ENCODE measurements at regions not wholly inside any gene's neighbourhood (a gene's known extent, or its start where the extent isn't known, plus 50 kb on each side); places are given as distances from the start of the nearest gene placed in this dataset.

GRCh38 chr4:15139599-15139998, 137.3 kb downstream of the CPEB2 start (continued):
- TF ChIP-seq, protein P1, sequence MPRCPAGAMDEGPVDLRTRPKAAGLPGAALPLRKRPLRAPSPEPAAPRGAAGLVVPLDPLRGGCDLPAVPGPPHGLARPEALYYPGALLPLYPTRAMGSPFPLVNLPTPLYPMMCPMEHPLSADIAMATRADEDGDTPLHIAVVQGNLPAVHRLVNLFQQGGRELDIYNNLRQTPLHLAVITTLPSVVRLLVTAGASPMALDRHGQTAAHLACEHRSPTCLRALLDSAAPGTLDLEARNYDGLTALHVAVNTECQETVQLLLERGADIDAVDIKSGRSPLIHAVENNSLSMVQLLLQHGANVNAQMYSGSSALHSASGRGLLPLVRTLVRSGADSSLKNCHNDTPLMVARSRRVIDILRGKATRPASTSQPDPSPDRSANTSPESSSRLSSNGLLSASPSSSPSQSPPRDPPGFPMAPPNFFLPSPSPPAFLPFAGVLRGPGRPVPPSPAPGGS (IDR thresholded peaks at IDR 0.05; ENCODE audit: borderline replicate concordance, insufficient read depth, low read depth, low read length, poor library complexity, severe bottlenecking), result no peak
- no peak for TF ChIP-seq SUZ12 (IDR thresholded peaks at IDR 0.05; ENCODE audit: unreplicated experiment)
- TF ChIP-seq CBX5 (IDR thresholded peaks at IDR 0.05; ENCODE audit: low read depth), result no peak
- no peak for TF ChIP-seq MYC (IDR thresholded peaks at IDR 0.05; ENCODE audit: insufficient read depth, insufficient read length, insufficient replicate concordance, low read length, severe bottlenecking)
- no peak for TF ChIP-seq TAF1 (IDR thresholded peaks at IDR 0.05; ENCODE audit: borderline replicate concordance, low read depth, low read length)
- TF ChIP-seq, protein P2, sequence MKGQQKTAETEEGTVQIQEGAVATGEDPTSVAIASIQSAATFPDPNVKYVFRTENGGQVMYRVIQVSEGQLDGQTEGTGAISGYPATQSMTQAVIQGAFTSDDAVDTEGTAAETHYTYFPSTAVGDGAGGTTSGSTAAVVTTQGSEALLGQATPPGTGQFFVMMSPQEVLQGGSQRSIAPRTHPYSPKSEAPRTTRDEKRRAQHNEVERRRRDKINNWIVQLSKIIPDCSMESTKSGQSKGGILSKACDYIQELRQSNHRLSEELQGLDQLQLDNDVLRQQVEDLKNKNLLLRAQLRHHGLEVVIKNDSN (IDR thresholded peaks at IDR 0.05; ENCODE audit: borderline replicate concordance, extremely low read length, insufficient read depth, low read depth, low read length), result no peak
- no peak for TF ChIP-seq IKZF1 (conservative IDR thresholded peaks at IDR 0.05)
- TF ChIP-seq TCF12 (IDR thresholded peaks at IDR 0.05; ENCODE audit: low read depth, low read length), result no peak
- no peak for TF ChIP-seq CREM (IDR thresholded peaks at IDR 0.05; ENCODE audit: low read depth)
- no peak for TF ChIP-seq CHD4 (IDR thresholded peaks at IDR 0.05)

GRCh38 chr4:15142201-15142600, 139.9 kb downstream of the CPEB2 start:
- Histone ChIP-seq H2AFZ (ENCODE audit: control insufficient read depth, low read depth, low read length) (no peak overlapping the region), H3K4me1 (ENCODE audit: control insufficient read depth, insufficient read depth, low read length) (no peaks in the 10 kb centered on the region), H3K4me3 (no peak overlapping the region), H3K27me3 (replicated peaks in 1 of 2; ENCODE audit: control insufficient read depth in 2 of 2, insufficient read depth in 2 of 2, low read length in 1 of 2) (no peaks in the 10 kb centered on the region), H3K4me2 (ENCODE audit: control insufficient read depth, insufficient read depth) (no peak overlapping the region), H3K36me3 (ENCODE audit: control insufficient read depth in 2 of 2, insufficient read depth in 2 of 2, low read length in 1 of 2) (no peaks in the 10 kb centered on the region), H3K9ac (ENCODE audit: control insufficient read depth, insufficient read depth, low read length) (no peak overlapping the region), H3K79me2 (ENCODE audit: control insufficient read depth, insufficient read depth, low read length) (no peaks in the 10 kb centered on the region), H4K20me1 (ENCODE audit: control insufficient read depth, insufficient read depth) (no peaks in the 10 kb centered on the region), H3K27ac (ENCODE audit: control insufficient read depth, insufficient read depth) (no peak overlapping the region), H3K9me3 (replicated peaks; ENCODE audit: control insufficient read depth, insufficient read depth, low read length) (no peaks in the 10 kb centered on the region)
- intact Hi-C loops (cut with micrococcal nuclease; ENCODE audit: unreplicated experiment), result no loop called here
- BruUV-seq (replicated peaks), result no TSS peak
- in situ Hi-C loops (cut with MboI), result no loop called here
- DNase-seq (ENCODE audit: low read depth, low spot score) (no peak), ATAC-seq (no peak), FAIRE-seq (no peak)
- ChIA-PET RAD21 (ENCODE audit: unreplicated experiment) (interaction anchor here (0.7 kb wide), 1 partner anchor 13 kb away, joined by 3 read pairs; no protein-coding TSS in a partner anchor), POLR2A (no interaction called here), SMC1A (ENCODE audit: uncharacterized antibody, unreplicated experiment) (interaction anchor here (0.6 to 0.7 kb wide), 2 partner anchors 120 to 879 kb away, joined by 3 read pairs; no protein-coding TSS in a partner anchor), CTCF (interaction anchor here (0.6 kb wide), 1 partner anchor 399 kb away, joined by 3 read pairs; no protein-coding TSS in a partner anchor)
- WGBS (ENCODE audit: insufficient coverage, insufficient replicate concordance, low lambda C conversion rate, missing lambda C conversion rate), result no CpG with 5 or more reads among the region's 1 CpG
- TF ChIP-seq PAX5 (IDR thresholded peaks at IDR 0.05; ENCODE audit: borderline replicate concordance, low read depth, low read length), result no peak
- no peak for TF ChIP-seq BRCA1 (IDR thresholded peaks at IDR 0.05; ENCODE audit: low read depth, low read length)
- no peak for TF ChIP-seq IRF5 (IDR thresholded peaks at IDR 0.05; ENCODE audit: borderline replicate concordance)
- TF ChIP-seq FOS (IDR thresholded peaks at IDR 0.05; ENCODE audit: borderline replicate concordance, extremely low read depth, insufficient read length), result no peak
- TF ChIP-seq, protein P3, sequence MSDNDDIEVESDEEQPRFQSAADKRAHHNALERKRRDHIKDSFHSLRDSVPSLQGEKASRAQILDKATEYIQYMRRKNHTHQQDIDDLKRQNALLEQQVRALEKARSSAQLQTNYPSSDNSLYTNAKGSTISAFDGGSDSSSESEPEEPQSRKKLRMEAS (IDR thresholded peaks at IDR 0.05; ENCODE audit: low read depth, low read length), result no peak
- no peak for TF ChIP-seq CBFB (IDR thresholded peaks at IDR 0.05; ENCODE audit: low read depth)
- TF ChIP-seq SMC3 (IDR thresholded peaks at IDR 0.05; ENCODE audit: borderline replicate concordance, low read length), result no peak
- no peak for TF ChIP-seq KDM1A (IDR thresholded peaks at IDR 0.05; ENCODE audit: borderline replicate concordance)
- no peak for TF ChIP-seq EED (IDR thresholded peaks at IDR 0.05; ENCODE audit: low read depth)
- no peak for TF ChIP-seq ATF7 (IDR thresholded peaks at IDR 0.05; ENCODE audit: low read depth)
- no peak for TF ChIP-seq NR2C1 (IDR thresholded peaks at IDR 0.05)
- no peak for TF ChIP-seq RFX5 (IDR thresholded peaks at IDR 0.05; ENCODE audit: low read depth, low read length)
- no peak for TF ChIP-seq HDGF (IDR thresholded peaks at IDR 0.05)
- TF ChIP-seq IKZF1 (conservative IDR thresholded peaks at IDR 0.05), result no peak
